IPS DF 6.9 (cell line): ENCODE measurements at regions not wholly inside any gene's neighbourhood (a gene's known extent, or its start where the extent isn't known, plus 50 kb on each side); places are given as distances from the start of the nearest gene placed in this dataset.

ENCODE experiments used
- DNase-seq: peaks from one replicate; pipeline ENCODE4 v3.0.0-alpha.2; 2013; ENCODE audit warnings: low read depth, low spot score
- H3K27ac ChIP-seq: one replicate; pipeline ENCODE4 v1.5.1; 2013; ENCODE audit warnings: low read length, control low read depth
- H3K27me3 ChIP-seq: 2 replicates; pipeline ENCODE4 v1.6.1; 2013; ENCODE audit warnings: mild to moderate bottlenecking, low read length; ENCODE audit not compliant: control insufficient read depth, insufficient read depth
- H3K36me3 ChIP-seq: 2 replicates; pipeline ENCODE4 v1.6.1; 2013; ENCODE audit warnings: low read length; ENCODE audit not compliant: control insufficient read depth, insufficient read depth
- H3K4me1 ChIP-seq: 2 replicates; pipeline ENCODE4 v1.6.1; 2013; ENCODE audit warnings: low read length; ENCODE audit not compliant: control insufficient read depth, insufficient read depth
- H3K4me3 ChIP-seq: 2 replicates; pipeline ENCODE4 v1.5.1; 2013; ENCODE audit warnings: mild to moderate bottlenecking, low read length
- H3K9me3 ChIP-seq: 2 replicates; pipeline ENCODE4 v1.6.1; 2013; ENCODE audit warnings: low read length, inconsistent platforms; ENCODE audit not compliant: control insufficient read depth, insufficient read depth
- WGBS: extraction: QIAGEN DNeasy Blood & Tissue Kit; methylation state at CpG from one replicate; pipeline ENCODE4 v1.1.7; 2013; ENCODE audit warnings: mixed read lengths, missing lambda C conversion rate; ENCODE audit not compliant: insufficient read length, insufficient coverage; 5-methylcytosine and 5-hydroxymethylcytosine counted together

GRCh38 chr21:14773777-14774345 is 227.7 kb upstream of the SAMSN1 start:
- Histone ChIP-seq H3K9me3 (no peaks in the 10 kb centered on the region), H3K27ac (no peak overlapping the region), H3K4me1 (no peaks in the 10 kb centered on the region), H3K4me3 (no peak overlapping the region), H3K27me3 (no peaks in the 10 kb centered on the region), H3K36me3 (no peaks in the 10 kb centered on the region)
- peak; percentile 35 for DNase-seq
- no CpG with 5 or more reads among the region's 5 CpGs for WGBS

DNA sequence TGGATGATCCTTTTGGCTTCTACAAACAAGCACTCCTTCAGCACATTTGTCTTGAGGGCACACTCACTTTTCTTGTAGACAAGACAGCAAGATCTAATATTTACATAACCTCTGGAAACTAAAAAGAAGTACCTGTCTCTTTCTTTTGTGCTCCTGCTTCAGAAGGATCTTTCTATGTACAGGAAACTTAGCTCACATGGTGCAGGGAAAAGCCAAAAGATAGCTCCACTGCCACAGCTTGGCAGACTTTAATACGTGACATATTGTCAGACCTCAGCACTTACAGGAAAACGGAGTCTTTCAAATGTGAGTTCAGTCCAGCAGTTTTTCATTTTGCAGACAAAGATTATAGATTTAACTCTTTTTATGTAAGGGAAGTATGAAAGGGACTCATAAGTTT is 225.5 kb upstream of the SAMSN1 start:
- DNase-seq: no peak
- Histone ChIP-seq H3K4me3 (no peak overlapping the region), H3K4me1 (no peaks in the 10 kb centered on the region), H3K9me3 (no peaks in the 10 kb centered on the region), H3K27ac (no peak overlapping the region), H3K27me3 (no peaks in the 10 kb centered on the region), H3K36me3 (no peaks in the 10 kb centered on the region)
- no CpG with 5 or more reads among the region's 2 CpGs for WGBS

DNA sequence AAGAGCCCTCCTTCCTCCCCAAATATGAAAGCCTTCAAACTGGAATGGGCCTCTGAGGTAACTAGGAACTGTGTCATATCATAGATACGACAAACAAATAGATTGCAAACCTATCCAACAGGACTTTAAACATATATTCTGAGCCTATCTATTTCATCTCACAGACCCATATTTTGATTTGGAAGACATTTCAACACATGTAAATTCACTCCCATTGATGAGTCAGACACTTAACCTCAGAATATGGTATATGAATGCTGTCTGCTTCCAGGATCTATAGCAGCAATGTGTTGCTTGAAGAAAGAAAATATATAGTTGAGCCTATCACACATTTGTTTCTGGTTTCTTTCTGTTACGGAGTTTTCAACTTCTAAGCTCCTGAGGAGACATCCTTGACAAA is 221.9 kb upstream of the SAMSN1 start:
- no peak overlapping the region for H3K27ac ChIP-seq
- H3K9me3 ChIP-seq: no peaks in the 10 kb centered on the region
- H3K27me3 ChIP-seq: no peaks in the 10 kb centered on the region
- H3K36me3 ChIP-seq: no peaks in the 10 kb centered on the region
- no peak overlapping the region for H3K4me3 ChIP-seq
- no CpG with 5 or more reads among the region's 2 CpGs for WGBS
- DNase-seq: no peak
- no peaks in the 10 kb centered on the region for H3K4me1 ChIP-seq

- WGBS: no CpG with 5 or more reads among the region's 3 CpGs
- H3K4me3 ChIP-seq: no peak overlapping the region
- no peaks in the 10 kb centered on the region for H3K36me3 ChIP-seq
- no peaks in the 10 kb centered on the region for H3K4me1 ChIP-seq
- no peaks in the 10 kb centered on the region for H3K27me3 ChIP-seq
- no peak for DNase-seq
- H3K9me3 ChIP-seq: no peaks in the 10 kb centered on the region
- no peak overlapping the region for H3K27ac ChIP-seq
Measured at GRCh38 chr21:14767192-14767852, 221.2 kb upstream of the SAMSN1 start.

DNA sequence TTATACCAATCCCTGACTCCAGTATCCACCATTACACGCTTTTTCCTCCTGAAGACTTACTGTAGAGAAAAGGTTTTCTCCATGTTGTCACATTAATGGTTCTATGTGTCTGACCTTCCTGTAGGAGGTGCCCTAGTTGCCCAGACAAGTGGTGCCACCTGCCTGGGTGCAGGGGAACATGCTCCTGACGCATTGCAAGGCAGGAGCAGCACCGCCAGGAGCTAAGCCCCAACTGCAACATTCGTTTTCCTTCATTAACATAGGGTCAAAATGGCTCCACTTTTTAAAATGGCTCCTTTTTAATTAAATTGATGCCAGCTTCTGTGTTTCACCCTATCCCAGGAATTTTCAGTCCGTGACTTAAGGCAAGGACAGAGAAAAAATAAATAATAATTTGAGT is 220.1 kb upstream of the SAMSN1 start:
- no peaks in the 10 kb centered on the region for H3K36me3 ChIP-seq
- DNase-seq: peak; percentile 20
- no peaks in the 10 kb centered on the region for H3K4me1 ChIP-seq
- WGBS: no CpG with 5 or more reads among the region's 5 CpGs
- H3K4me3 ChIP-seq: no peak overlapping the region
- H3K27me3 ChIP-seq: no peaks in the 10 kb centered on the region
- H3K27ac ChIP-seq: no peak overlapping the region
- no peaks in the 10 kb centered on the region for H3K9me3 ChIP-seq

- Histone ChIP-seq H3K36me3 (no peaks in the 10 kb centered on the region), H3K27ac (no peak overlapping the region), H3K27me3 (no peaks in the 10 kb centered on the region), H3K9me3 (no peaks in the 10 kb centered on the region), H3K4me1 (no peaks in the 10 kb centered on the region), H3K4me3 (no peak overlapping the region)
- WGBS: no CpG with 5 or more reads among the region's 4 CpGs
- no peak for DNase-seq
Measured at GRCh38 chr21:14763695-14764064, 217.6 kb upstream of the SAMSN1 start.

- H3K9me3 ChIP-seq: no peaks in the 10 kb centered on the region
- H3K27ac ChIP-seq: no peak overlapping the region
- no peaks in the 10 kb centered on the region for H3K27me3 ChIP-seq
- no CpG with 5 or more reads among the region's 4 CpGs for WGBS
- H3K4me1 ChIP-seq: no peaks in the 10 kb centered on the region
- no peaks in the 10 kb centered on the region for H3K36me3 ChIP-seq
- no peak for DNase-seq
- no peak overlapping the region for H3K4me3 ChIP-seq
Measured at GRCh38 chr21:14762734-14763694, 216.9 kb upstream of the SAMSN1 start.

DNA sequence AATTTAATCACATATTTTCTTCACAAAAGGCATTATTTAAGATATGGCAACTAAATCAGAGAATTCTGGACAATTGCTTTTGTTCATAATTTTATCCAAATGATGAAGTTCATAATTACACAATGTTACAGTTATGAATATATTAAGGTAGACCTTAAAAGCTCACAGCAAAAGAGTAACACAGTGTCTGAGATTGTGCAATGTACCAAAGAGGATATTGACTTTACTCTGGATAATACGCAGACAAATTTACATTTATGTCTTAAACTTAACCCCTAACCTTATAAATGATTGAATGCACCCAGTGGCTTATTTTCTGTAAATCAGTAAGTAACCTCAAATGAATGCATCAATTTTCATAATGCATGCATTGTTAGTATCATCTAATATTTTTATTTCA is 216.2 kb upstream of the SAMSN1 start:
- H3K27me3 ChIP-seq: no peaks in the 10 kb centered on the region
- no peak overlapping the region for H3K4me3 ChIP-seq
- H3K36me3 ChIP-seq: no peaks in the 10 kb centered on the region
- no peaks in the 10 kb centered on the region for H3K9me3 ChIP-seq
- no peak overlapping the region for H3K27ac ChIP-seq
- WGBS: no CpG with 5 or more reads among the region's 1 CpG
- no peaks in the 10 kb centered on the region for H3K4me1 ChIP-seq
- DNase-seq: no peak

DNA sequence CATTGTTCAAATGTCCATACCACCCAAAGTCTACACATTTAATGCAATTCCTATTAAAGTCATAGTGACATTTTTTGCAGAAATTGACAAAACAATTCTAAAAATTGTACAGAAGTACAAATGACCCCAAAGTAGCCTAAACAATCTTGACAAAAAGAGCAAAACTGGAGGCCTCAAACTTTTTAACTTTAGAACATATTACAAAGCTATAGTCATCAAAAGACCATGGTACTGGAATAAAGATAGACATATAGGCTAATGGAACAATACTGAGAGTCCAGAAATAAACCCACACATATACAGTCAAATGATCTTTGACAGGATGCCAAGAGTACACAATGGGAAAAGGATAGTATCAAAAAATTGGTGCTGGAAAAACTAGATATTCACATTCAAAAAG is 213.2 kb upstream of the SAMSN1 start:
- Histone ChIP-seq H3K27me3 (no peaks in the 10 kb centered on the region), H3K27ac (no peak overlapping the region), H3K9me3 (no peaks in the 10 kb centered on the region), H3K36me3 (no peaks in the 10 kb centered on the region), H3K4me3 (no peak overlapping the region), H3K4me1 (no peaks in the 10 kb centered on the region)
- DNase-seq: no peak

DNA sequence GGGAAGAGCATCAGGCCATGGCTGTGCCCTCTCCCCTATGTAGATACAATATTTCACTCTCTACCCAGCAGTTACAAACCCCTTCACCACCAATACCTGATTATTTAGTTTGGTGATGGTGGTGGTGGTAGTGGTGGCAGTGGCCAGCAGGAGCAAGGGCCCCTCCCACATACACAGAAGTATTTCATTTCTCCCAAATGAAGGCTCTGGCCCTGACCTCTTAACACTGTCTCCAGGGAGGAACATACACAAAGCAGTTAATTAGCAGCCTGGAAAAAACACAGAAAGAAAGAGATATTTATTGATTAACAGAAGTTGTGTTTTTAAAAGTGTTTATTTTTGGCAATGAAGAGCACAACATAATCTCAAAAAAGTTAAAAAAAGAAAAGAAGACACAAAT is 212.7 kb upstream of the SAMSN1 start:
- DNase-seq: no peak
- no peaks in the 10 kb centered on the region for H3K27me3 ChIP-seq
- no peaks in the 10 kb centered on the region for H3K9me3 ChIP-seq
- H3K36me3 ChIP-seq: no peaks in the 10 kb centered on the region
- H3K27ac ChIP-seq: no peak overlapping the region
- no peaks in the 10 kb centered on the region for H3K4me1 ChIP-seq
- no peak overlapping the region for H3K4me3 ChIP-seq
